SK-N-SH treated with all-trans-retinoic acid at 6 μM for 48 hours (cell line): ENCODE measurements at regions not wholly inside any gene's neighbourhood (a gene's known extent, or its start where the extent isn't known, plus 50 kb on each side); places are given as distances from the start of the nearest gene placed in this dataset.

Source experiments
- ARNTL ChIP-seq: fragments of 450-650 bp; formaldehyde crosslinking; IDR thresholded peaks from 2 replicates; pipeline ENCODE4 v1.5.0; 2020; ENCODE audit warnings: low read depth, mild to moderate bottlenecking, moderate library complexity, borderline replicate concordance
- ESRRG ChIP-seq: fragments of 250-450 bp; sonication (Bioruptor Pico); IDR thresholded peaks from 2 replicates; pipeline ENCODE4 v1.6.1; 2021; ENCODE audit warnings: mild to moderate bottlenecking
- ISL1 ChIP-seq: fragments of 250-450 bp; sonication (Bioruptor Pico); IDR thresholded peaks from 2 replicates; pipeline ENCODE4 v2.1.2; 2022; ENCODE audit warnings: mild to moderate bottlenecking, moderate library complexity
- PATZ1 ChIP-seq: fragments of 250-450 bp; sonication (Bioruptor Pico); IDR thresholded peaks from 2 replicates; pipeline ENCODE4 v1.8.0; 2020; ENCODE audit warnings: mild to moderate bottlenecking, moderate library complexity, borderline replicate concordance
- POU6F1 ChIP-seq: fragments of 250-450 bp; sonication (Bioruptor Pico); IDR thresholded peaks from 2 replicates; pipeline ENCODE4 v1.8.0; 2021; ENCODE audit warnings: low read depth, mild to moderate bottlenecking, moderate library complexity, borderline replicate concordance
- PPARA ChIP-seq: fragments of 250-450 bp; sonication (Bioruptor Pico); IDR thresholded peaks from 2 replicates; pipeline ENCODE4 v1.5.0; 2020; ENCODE audit warnings: mild to moderate bottlenecking, borderline replicate concordance
- ZFP3 ChIP-seq: fragments of 250-450 bp; sonication (Bioruptor Pico); IDR thresholded peaks from 2 replicates; pipeline ENCODE4 v1.5.0; 2020; ENCODE audit warnings: mild to moderate bottlenecking, moderate library complexity

- no peak for TF ChIP-seq POU6F1 (CRISPR knock-in tag)
- no peak for TF ChIP-seq ZFP3 (CRISPR knock-in tag)
- no peak for TF ChIP-seq PPARA (CRISPR knock-in tag)
- TF ChIP-seq PATZ1 (CRISPR knock-in tag) = no peak
- TF ChIP-seq ESRRG (CRISPR knock-in tag) = no peak
- TF ChIP-seq ISL1 (CRISPR knock-in tag) = no peak
- no peak for TF ChIP-seq ARNTL (CRISPR knock-in tag)
These were observed 76.5 kb upstream of the ALDH1A3 start for GRCh38 chr15:100803171-100803440.
